DLD1 (cell line): ENCODE measurements at regions not wholly inside any gene's neighbourhood (a gene's known extent, or its start where the extent isn't known, plus 50 kb on each side); places are given as distances from the start of the nearest gene placed in this dataset.

Source experiments
- in situ Hi-C: cut with HindIII; loops from 2 replicates; pipeline ENCODE4 v1.10.0; 2017; ENCODE audit warnings: low sequenced_read_pairs

GRCh38 chr2:240224676-240225075, 84.2 kb upstream of the OTOS start:
- in situ Hi-C loops, result loop anchor here (5.0 to 25.0 kb wide), 2 partner anchors 38 to 113 kb away; no protein-coding TSS in a partner anchor

GRCh38 chr2:240225131-240225530, 84.7 kb upstream of the OTOS start:
- in situ Hi-C loops, result no loop called here

GRCh38 chr2:240225660-240226475, 85.4 kb upstream of the OTOS start:
- in situ Hi-C loops, result no loop called here

GRCh38 chr2:240226672-240227537, 86.4 kb upstream of the OTOS start:
- in situ Hi-C loops, result no loop called here

- in situ Hi-C loops, result no loop called here
These were observed 87.3 kb upstream of the OTOS start for GRCh38 chr2:240227538-240228428.

- in situ Hi-C loops, result no loop called here
These were observed 88.5 kb upstream of the OTOS start for GRCh38 chr2:240229005-240229404.

GRCh38 chr2:240229603-240230235, 89.3 kb upstream of the OTOS start:
- in situ Hi-C loops, result no loop called here

- in situ Hi-C loops, result no loop called here
These were observed 90.0 kb upstream of the OTOS start for GRCh38 chr2:240230291-240230931.

- in situ Hi-C loops, result no loop called here
These were observed 91.4 kb upstream of the OTOS start for GRCh38 chr2:240231838-240232244.

- in situ Hi-C loops, result no loop called here
These were observed 91.9 kb upstream of the OTOS start for GRCh38 chr2:240232264-240232915.

- in situ Hi-C loops, result no loop called here
These were observed 92.8 kb upstream of the OTOS start for GRCh38 chr2:240232961-240233884.

GRCh38 chr2:240233885-240234502, 93.5 kb upstream of the OTOS start:
- in situ Hi-C loops, result no loop called here

GRCh38 chr2:240234503-240234951, 94.1 kb upstream of the OTOS start:
- in situ Hi-C loops, result no loop called here

GRCh38 chr2:240235149-240235803, 94.8 kb upstream of the OTOS start:
- in situ Hi-C loops, result no loop called here

GRCh38 chr2:240235811-240236210, 95.4 kb upstream of the OTOS start:
- in situ Hi-C loops, result no loop called here

GRCh38 chr2:240236217-240237111, 96.0 kb upstream of the OTOS start:
- in situ Hi-C loops, result no loop called here
